Adrenal gland (tissue), 9 donors: ENCODE measurements at regions not wholly inside any gene's neighbourhood (a gene's known extent, or its start where the extent isn't known, plus 50 kb on each side); places are given as distances from the start of the nearest gene placed in this dataset.
A peak's percentile ranks its signal among the peaks of the same experiment; 100 is the strongest.

Experiments used
- DNase-seq, 7 donors: peaks; one replicate each; pipeline ENCODE4 v3.0.0-alpha.2; 2019 to 2020
- H3K27ac ChIP-seq, 5 donors: fragments of 200-600 bp; sonication (generic) in 4 of 5; 1 replicate in 3 of 5; 2 replicates in 2 of 5; pipeline versions ENCODE4 v1.5.1 to v1.8.0; 2016 to 2020; ENCODE audit warnings: mild to moderate bottlenecking in 1 of 5
- H3K27me3 ChIP-seq: fragments of 200-600 bp; 2 replicates; pipeline ENCODE4 v1.8.0; 2021
- H3K36me3 ChIP-seq, 2 donors: fragments of 200-600 bp; replicated peaks in 1 of 2; 1 replicate in 1 of 2; 2 replicates in 1 of 2; pipeline versions ENCODE4 v1.5.1 to v1.8.0; 2018 to 2022
- H3K4me1 ChIP-seq, 2 donors: fragments of 200-600 bp; replicated peaks in 1 of 2; 1 replicate in 1 of 2; 2 replicates in 1 of 2; pipeline versions ENCODE4 v1.5.1 to v1.8.0; 2018 to 2021
- H3K4me3 ChIP-seq, 4 donors: fragments of 200-600 bp; sonication (generic) in 3 of 4; one replicate each; pipeline ENCODE4 v1.5.1; 2016 to 2018
- H3K9me3 ChIP-seq, 3 donors: fragments of 200-600 bp; sonication (generic) in 1 of 3; replicated peaks in 1 of 3; 1 replicate in 2 of 3; 2 replicates in 1 of 3; pipeline versions ENCODE4 v1.5.1 to v1.8.0; 2016 to 2021
- POLR2A ChIP-seq, 2 donors: fragments of 450-650 bp; IDR thresholded peaks; one replicate each; pipeline ENCODE4 v1.6.1; 2017; ENCODE audit warnings: antibody characterized with exemption in 2 of 2, mild to moderate bottlenecking in 2 of 2, moderate library complexity in 1 of 2
- WGBS, 4 donors: extraction: QIAGEN DNeasy Blood & Tissue Kit in 2 of 4; methylation state at CpG; one replicate each; pipeline versions ENCODE4 v1.1.5 to v1.1.7; 2013 to 2017; 5-methylcytosine and 5-hydroxymethylcytosine counted together
- intact Hi-C, 2 donors: fragments of 100-400 bp; cut with DNase I; formaldehyde crosslinking; loops; one replicate each; pipeline versions ENCODE4 v1.14.1 to v1.15.0; 2022 to 2023
- TF ChIP-seq, protein P1 (sequence below), 6 experiments: fragments of 450-650 bp in 4 of 6; fragments of 200-600 bp in 2 of 6; sonication (generic) in 1 of 6; IDR thresholded peaks; 1 replicate in 5 of 6; 2 replicates in 1 of 6; pipeline versions ENCODE4 v1.5.1 to v1.8.0; 2016 to 2021; ENCODE audit warnings: antibody characterized with exemption in 6 of 6, mild to moderate bottlenecking in 2 of 6, moderate library complexity in 1 of 6
- donor health status: healthy with polysubstance abuse.
- donor health status: Bipolar disorder and iron deficiency.
- donor health status: DM: yes; HTN: yes; CAD: no.
- donor health status: DM: no; HTN: no; CAD: no.
- donor health status: DM: no; HTN: no; CAD: no.

- 68 to 80% (median 76%) methylated on average over 3 of the region's 3 CpGs for WGBS, 4 donors
- Histone ChIP-seq H3K4me3 (no peak overlapping the region), H3K27ac (peak overlapping the region in 1 of 5 donors; percentile 33)
Measured at GRCh38 chr11:128207861-128208321, 379.5 kb downstream of the ETS1 start.

DNA sequence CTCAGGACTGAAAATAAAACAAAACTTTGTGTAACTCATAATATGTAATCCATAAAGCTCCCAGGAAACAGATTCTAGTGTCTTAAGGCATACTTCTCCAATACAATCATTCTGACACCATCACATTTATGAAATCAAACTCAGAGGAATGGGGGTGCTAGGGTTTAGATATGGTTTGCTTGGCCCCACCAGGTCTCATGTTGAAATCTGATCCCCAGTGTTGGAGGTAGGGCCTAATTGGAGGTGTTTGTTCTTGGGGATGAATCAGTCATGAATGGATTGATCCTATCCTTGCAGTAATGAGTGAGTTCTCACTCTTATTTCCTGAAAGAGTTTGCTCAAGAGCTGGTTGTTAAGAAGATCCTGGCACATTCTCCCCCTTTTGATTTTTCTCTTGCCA lies 380.9 kb downstream of the ETS1 start:
- no peak for DNase-seq
- Histone ChIP-seq H3K4me3 (no peak overlapping the region), H3K9me3 (no peaks in the 10 kb centered on the region), H3K27me3 (no peaks in the 10 kb centered on the region), H3K36me3 (no peaks in the 10 kb centered on the region), H3K4me1 (no peaks in the 10 kb centered on the region), H3K27ac (no peak overlapping the region)
- intact Hi-C loops = no loop called here
- TF ChIP-seq POLR2A (IDR thresholded peaks at IDR 0.05) = no peak
- TF ChIP-seq, protein P1, sequence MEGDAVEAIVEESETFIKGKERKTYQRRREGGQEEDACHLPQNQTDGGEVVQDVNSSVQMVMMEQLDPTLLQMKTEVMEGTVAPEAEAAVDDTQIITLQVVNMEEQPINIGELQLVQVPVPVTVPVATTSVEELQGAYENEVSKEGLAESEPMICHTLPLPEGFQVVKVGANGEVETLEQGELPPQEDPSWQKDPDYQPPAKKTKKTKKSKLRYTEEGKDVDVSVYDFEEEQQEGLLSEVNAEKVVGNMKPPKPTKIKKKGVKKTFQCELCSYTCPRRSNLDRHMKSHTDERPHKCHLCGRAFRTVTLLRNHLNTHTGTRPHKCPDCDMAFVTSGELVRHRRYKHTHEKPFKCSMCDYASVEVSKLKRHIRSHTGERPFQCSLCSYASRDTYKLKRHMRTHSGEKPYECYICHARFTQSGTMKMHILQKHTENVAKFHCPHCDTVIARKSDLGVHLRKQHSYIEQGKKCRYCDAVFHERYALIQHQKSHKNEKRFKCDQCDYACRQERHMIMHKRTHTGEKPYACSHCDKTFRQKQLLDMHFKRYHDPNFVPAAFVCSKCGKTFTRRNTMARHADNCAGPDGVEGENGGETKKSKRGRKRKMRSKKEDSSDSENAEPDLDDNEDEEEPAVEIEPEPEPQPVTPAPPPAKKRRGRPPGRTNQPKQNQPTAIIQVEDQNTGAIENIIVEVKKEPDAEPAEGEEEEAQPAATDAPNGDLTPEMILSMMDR (IDR thresholded peaks at IDR 0.05) = no peak

More at GRCh38 chr11:128207861-128208321, 379.5 kb downstream of the ETS1 start:
- no peak for DNase-seq
- Histone ChIP-seq H3K36me3 (no peaks in the 10 kb centered on the region), H3K4me1 (no peaks in the 10 kb centered on the region), H3K27me3 (no peaks in the 10 kb centered on the region), H3K9me3 (no peaks in the 10 kb centered on the region)
- intact Hi-C loops = no loop called here
- no peak for TF ChIP-seq POLR2A (IDR thresholded peaks at IDR 0.05)

- no peak overlapping the region for H3K4me3 ChIP-seq
- no peak overlapping the region for H3K27ac ChIP-seq
- H3K27me3 ChIP-seq = no peaks in the 10 kb centered on the region
- no peaks in the 10 kb centered on the region for H3K36me3 ChIP-seq
- intact Hi-C loops = no loop called here
- H3K9me3 ChIP-seq = no peaks in the 10 kb centered on the region
- no peak for TF ChIP-seq POLR2A (IDR thresholded peaks at IDR 0.05)
- TF ChIP-seq, protein P1 (IDR thresholded peaks at IDR 0.05) = no peak
- no peaks in the 10 kb centered on the region for H3K4me1 ChIP-seq
- DNase-seq = no peak
Measured at GRCh38 chr11:128205796-128206195, 381.6 kb downstream of the ETS1 start.

- Histone ChIP-seq H3K27ac (no peak overlapping the region), H3K36me3 (no peaks in the 10 kb centered on the region), H3K4me1 (no peaks in the 10 kb centered on the region), H3K4me3 (no peak overlapping the region), H3K27me3 (no peaks in the 10 kb centered on the region), H3K9me3 (no peaks in the 10 kb centered on the region)
- intact Hi-C loops = no loop called here
- WGBS, 4 donors = 75 to 86% (median 83%) methylated on average over 3 of the region's 3 CpGs
- no peak for TF ChIP-seq POLR2A (IDR thresholded peaks at IDR 0.05)
- TF ChIP-seq, protein P1 (IDR thresholded peaks at IDR 0.05) = no peak
- DNase-seq = no peak
Measured at GRCh38 chr11:128204898-128205297, 382.5 kb downstream of the ETS1 start.

GRCh38 chr11:128201801-128202200 lies 385.6 kb downstream of the ETS1 start:
- Histone ChIP-seq H3K4me3 (no peak overlapping the region), H3K9me3 (no peaks in the 10 kb centered on the region), H3K27me3 (no peaks in the 10 kb centered on the region), H3K36me3 (no peaks in the 10 kb centered on the region), H3K27ac (no peak overlapping the region), H3K4me1 (no peaks in the 10 kb centered on the region)
- intact Hi-C loops = no loop called here
- no peak for DNase-seq
- TF ChIP-seq, protein P1 (IDR thresholded peaks at IDR 0.05) = no peak
- no peak for TF ChIP-seq POLR2A (IDR thresholded peaks at IDR 0.05)
- WGBS, 4 donors = 71 to 82% (median 77%) methylated on average over 4 of the region's 4 CpGs
